Thyroid gland (tissue), 4 donors: ENCODE measurements at regions not wholly inside any gene's neighbourhood (a gene's known extent, or its start where the extent isn't known, plus 50 kb on each side); places are given as distances from the start of the nearest gene placed in this dataset.

Source experiments
- POLR2A ChIP-seq, 2 donors: fragments of 450-650 bp; IDR thresholded peaks; one replicate each; pipeline ENCODE4 v1.6.1; 2017; ENCODE audit warnings: antibody characterized with exemption in 2 of 2, mild to moderate bottlenecking in 2 of 2, moderate library complexity in 1 of 2
- TF ChIP-seq, protein P1 (sequence below), 6 experiments: fragments of 200-600 bp in 3 of 6; fragments of 450-650 bp in 3 of 6; sonication (generic) in 3 of 6; IDR thresholded peaks; one replicate each; pipeline ENCODE4 v1.5.1; 2016 to 2019; ENCODE audit warnings: antibody characterized with exemption in 6 of 6, mild to moderate bottlenecking in 2 of 6, inconsistent platforms in 1 of 6, moderate library complexity in 1 of 6

DNA sequence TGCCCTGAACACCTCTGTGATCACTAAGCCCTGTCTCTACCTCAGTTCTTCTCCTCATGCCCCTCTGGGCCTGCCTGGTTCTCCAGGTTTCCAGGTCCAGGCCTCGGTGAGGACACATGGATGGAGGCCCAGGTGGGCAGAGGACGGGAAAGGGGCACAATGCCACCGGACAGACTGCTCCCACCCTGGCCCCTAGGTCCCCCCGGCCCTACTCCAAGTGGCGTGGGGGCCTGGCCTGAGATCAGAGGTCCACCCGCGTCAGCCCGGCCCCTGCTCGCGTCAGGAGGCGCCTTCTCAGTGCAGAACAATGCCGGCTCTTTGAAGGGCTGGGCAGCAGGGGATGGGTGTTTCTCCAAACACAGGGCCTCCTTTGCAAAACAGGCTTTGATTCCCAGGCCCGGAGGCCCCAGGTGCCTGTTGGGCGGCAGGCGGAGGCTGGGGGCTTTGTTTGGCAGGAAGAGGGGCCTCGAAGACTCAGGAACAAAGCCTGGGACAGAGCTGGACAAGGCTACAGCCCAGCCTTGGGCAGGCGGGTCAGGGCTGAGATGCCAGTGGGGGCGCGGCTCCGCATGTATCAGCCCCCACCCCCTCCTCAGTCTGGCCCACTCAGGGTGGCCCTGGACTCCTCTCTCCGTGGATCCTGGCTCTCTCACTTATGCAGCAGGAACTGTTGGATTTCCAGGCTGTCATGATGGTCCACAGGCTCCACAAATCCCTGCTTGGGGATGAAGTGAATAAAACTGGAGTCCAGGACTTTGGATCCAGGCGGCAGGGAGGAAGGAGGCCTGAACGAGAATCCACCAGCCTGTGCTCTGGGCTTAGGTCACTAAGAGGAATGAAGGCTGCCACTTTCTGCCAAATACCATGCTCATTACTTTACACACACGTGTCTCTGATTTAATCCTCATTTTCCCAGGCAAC, 77.4 kb upstream of the SLC2A1 start:
- TF ChIP-seq, protein P1, sequence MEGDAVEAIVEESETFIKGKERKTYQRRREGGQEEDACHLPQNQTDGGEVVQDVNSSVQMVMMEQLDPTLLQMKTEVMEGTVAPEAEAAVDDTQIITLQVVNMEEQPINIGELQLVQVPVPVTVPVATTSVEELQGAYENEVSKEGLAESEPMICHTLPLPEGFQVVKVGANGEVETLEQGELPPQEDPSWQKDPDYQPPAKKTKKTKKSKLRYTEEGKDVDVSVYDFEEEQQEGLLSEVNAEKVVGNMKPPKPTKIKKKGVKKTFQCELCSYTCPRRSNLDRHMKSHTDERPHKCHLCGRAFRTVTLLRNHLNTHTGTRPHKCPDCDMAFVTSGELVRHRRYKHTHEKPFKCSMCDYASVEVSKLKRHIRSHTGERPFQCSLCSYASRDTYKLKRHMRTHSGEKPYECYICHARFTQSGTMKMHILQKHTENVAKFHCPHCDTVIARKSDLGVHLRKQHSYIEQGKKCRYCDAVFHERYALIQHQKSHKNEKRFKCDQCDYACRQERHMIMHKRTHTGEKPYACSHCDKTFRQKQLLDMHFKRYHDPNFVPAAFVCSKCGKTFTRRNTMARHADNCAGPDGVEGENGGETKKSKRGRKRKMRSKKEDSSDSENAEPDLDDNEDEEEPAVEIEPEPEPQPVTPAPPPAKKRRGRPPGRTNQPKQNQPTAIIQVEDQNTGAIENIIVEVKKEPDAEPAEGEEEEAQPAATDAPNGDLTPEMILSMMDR (IDR thresholded peaks at IDR 0.05) = no peak
- TF ChIP-seq POLR2A (IDR thresholded peaks at IDR 0.05) = no peak
